T follicular helper cell (primary cell): ENCODE measurements at regions not wholly inside any gene's neighbourhood (a gene's known extent, or its start where the extent isn't known, plus 50 kb on each side); places are given as distances from the start of the nearest gene placed in this dataset.

Experiments used
- DNase-seq: peaks from one replicate; pipeline ENCODE4 v3.0.0-alpha.2; 2020; ENCODE audit warnings: low read depth

GRCh38 chr10:128469515-128469914, 343.3 kb upstream of the MKI67 start:
- DNase-seq, result no peak

GRCh38 chr10:128470321-128470965, 344.2 kb upstream of the MKI67 start:
- no peak for DNase-seq

- DNase-seq, result no peak
Observed at GRCh38 chr10:128471151-128471550, 344.9 kb upstream of the MKI67 start.

- DNase-seq, result no peak
Observed at GRCh38 chr10:128472196-128472595, 346.0 kb upstream of the MKI67 start.

- no peak for DNase-seq
Observed at GRCh38 chr10:128473396-128473795, 347.2 kb upstream of the MKI67 start.

- DNase-seq, result no peak
Observed at GRCh38 chr10:128473911-128474310, 347.7 kb upstream of the MKI67 start.

- DNase-seq, result no peak
Observed at GRCh38 chr10:128474571-128474970, 348.3 kb upstream of the MKI67 start.

GRCh38 chr10:128475686-128476367, 349.6 kb upstream of the MKI67 start:
- DNase-seq, result no peak

GRCh38 chr10:128476368-128476725, 350.1 kb upstream of the MKI67 start:
- DNase-seq, result no peak

GRCh38 chr10:128476845-128477244, 350.6 kb upstream of the MKI67 start:
- DNase-seq, result no peak

- DNase-seq, result no peak
Observed at GRCh38 chr10:128480601-128481000, 354.4 kb upstream of the MKI67 start.

GRCh38 chr10:128481152-128481840, 355.1 kb upstream of the MKI67 start:
- no peak for DNase-seq

GRCh38 chr10:128482052-128482451, 355.8 kb upstream of the MKI67 start:
- no peak for DNase-seq

- DNase-seq, result no peak
Observed at GRCh38 chr10:128483216-128483615, 357.0 kb upstream of the MKI67 start.

GRCh38 chr10:128484041-128484440, 357.8 kb upstream of the MKI67 start:
- DNase-seq, result no peak

- DNase-seq, result no peak
Observed at GRCh38 chr10:128485701-128486235, 359.5 kb upstream of the MKI67 start.

GRCh38 chr10:128487517-128487916, 361.3 kb upstream of the MKI67 start:
- DNase-seq, result no peak

- DNase-seq, result no peak
Observed at GRCh38 chr10:128489324-128490247, 363.4 kb upstream of the MKI67 start.

GRCh38 chr10:128491686-128492085, 365.5 kb upstream of the MKI67 start:
- no peak for DNase-seq

- no peak for DNase-seq
Observed at GRCh38 chr10:128493811-128494210, 367.6 kb upstream of the MKI67 start.

GRCh38 chr10:128494665-128495064, 368.4 kb upstream of the MKI67 start:
- no peak for DNase-seq
